Activated naive CD4-positive, alpha-beta T cell treated with anti-CD3 and anti-CD28 coated beads, Interleukin-2, amount 50 U/mL, for 72 hours (primary cell): ENCODE measurements at regions not wholly inside any gene's neighbourhood (a gene's known extent, or its start where the extent isn't known, plus 50 kb on each side); places are given as distances from the start of the nearest gene placed in this dataset.
"Not testable (repeated sequence)": the region's sequence is repeated elsewhere in the genome, so short reads cannot be mapped to it uniquely, and the experiment has no call there.

Source experiments
- ATAC-seq, 2 donors: fragments of 150-1000 bp; cut with Tn5 transposase; 2 replicates each; pipeline ENCODE4 v1.10.0; 2021; ENCODE audit warnings: mild to moderate bottlenecking in 2 of 2, moderate library complexity in 2 of 2
- DNase-seq, 2 donors: peaks; one replicate each; pipeline ENCODE4 v3.0.0; 2021 to 2022; ENCODE audit warnings: low spot score in 2 of 2
- H3K27ac Mint-ChIP-seq, 2 donors: one replicate each; pipeline ENCODE4 v1.8.0; 2022; ENCODE audit warnings: mild to moderate bottlenecking in 2 of 2, mixed read lengths in 2 of 2
- H3K36me3 Mint-ChIP-seq, 2 donors: one replicate each; pipeline ENCODE4 v1.8.0; 2022; ENCODE audit warnings: mixed read lengths in 2 of 2
- H3K9me3 Mint-ChIP-seq, 2 donors: one replicate each; pipeline ENCODE4 v1.8.0; 2022; ENCODE audit warnings: mixed read lengths in 2 of 2

DNA sequence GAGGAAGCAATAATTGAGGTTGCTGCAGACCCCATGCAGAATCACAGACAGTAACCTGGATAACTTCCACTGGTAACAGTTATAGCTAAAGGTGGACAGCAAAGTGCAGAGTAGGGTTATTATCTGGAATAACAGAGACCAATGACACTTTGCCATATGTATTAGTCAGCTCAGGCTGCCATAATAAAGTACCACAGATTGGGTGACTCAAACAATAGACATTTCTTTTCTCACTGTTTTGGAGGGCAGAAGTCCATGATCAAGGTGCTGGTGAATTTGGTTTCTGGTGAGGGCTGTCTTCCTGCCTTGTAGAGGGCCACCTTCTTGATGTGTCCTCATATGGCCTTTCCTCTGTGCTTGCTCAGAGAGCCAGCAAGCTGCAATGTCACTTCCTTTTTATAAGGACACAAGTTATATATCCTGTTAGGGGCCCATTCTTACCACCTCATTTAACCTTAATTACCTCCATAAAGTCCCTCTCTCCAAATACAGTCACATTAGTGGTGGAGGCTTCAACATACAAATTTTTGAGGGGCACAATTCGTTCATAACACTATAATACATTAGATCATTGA lies 191.0 kb upstream of the LRP1B start:
- ATAC-seq (no peak), DNase-seq (no peak)
- no peak overlapping the region for H3K27ac Mint-ChIP-seq
- H3K9me3 Mint-ChIP-seq, result peaks cover 9 to 11% of the 10 kb centered on the region in 2 donors
- H3K36me3 Mint-ChIP-seq, result no peaks in the 10 kb centered on the region

DNA sequence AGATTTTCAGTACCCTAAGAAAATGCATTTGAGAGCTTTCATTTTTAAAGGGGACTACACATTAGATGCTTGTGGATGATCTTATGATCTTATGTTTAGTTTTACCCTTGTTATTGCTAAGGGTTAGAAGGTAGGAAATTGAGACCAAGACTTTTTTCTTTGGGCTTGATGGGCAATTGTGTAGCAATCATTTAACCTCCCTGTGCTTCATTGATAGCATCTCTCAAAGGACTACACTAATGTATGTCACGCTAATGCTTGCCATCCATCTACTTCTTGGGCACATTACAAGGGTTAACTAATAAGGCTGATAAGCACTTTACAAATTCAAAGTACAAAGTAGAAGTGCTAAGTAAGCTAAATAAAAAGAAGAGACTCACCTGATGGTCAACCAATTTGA lies 189.3 kb upstream of the LRP1B start:
- ATAC-seq (no peak), DNase-seq (no peak)
- Mint-ChIP-seq H3K36me3 (no peaks in the 10 kb centered on the region), H3K9me3 (peaks cover 9 to 15% of the 10 kb centered on the region in 2 donors), H3K27ac (no peak overlapping the region)

DNA sequence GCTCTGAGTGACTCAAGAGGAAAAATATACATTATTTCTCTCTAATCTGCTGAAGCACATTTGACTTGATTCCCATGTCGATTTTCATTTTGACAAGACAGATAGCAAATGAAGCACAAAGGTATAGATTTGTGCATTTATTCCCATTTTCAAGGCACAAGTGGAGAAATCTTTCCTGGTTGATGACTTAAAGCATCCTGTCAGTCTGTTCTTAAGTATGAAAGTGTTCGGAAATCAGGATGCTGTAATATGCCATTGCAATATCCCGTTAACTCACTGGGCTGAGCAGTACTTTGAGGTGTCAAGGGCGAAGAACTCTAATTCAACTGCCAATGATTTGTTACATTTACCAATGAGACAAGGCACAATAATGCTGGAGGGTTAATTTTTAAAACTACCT lies 185.2 kb upstream of the LRP1B start:
- Mint-ChIP-seq H3K36me3 (peaks cover under 1 to 5% of the 10 kb centered on the region in 2 donors), H3K27ac (no peak overlapping the region), H3K9me3 (peaks cover 4 to 13% of the 10 kb centered on the region in 2 donors)
- no peak for ATAC-seq
- DNase-seq, result no peak

DNA sequence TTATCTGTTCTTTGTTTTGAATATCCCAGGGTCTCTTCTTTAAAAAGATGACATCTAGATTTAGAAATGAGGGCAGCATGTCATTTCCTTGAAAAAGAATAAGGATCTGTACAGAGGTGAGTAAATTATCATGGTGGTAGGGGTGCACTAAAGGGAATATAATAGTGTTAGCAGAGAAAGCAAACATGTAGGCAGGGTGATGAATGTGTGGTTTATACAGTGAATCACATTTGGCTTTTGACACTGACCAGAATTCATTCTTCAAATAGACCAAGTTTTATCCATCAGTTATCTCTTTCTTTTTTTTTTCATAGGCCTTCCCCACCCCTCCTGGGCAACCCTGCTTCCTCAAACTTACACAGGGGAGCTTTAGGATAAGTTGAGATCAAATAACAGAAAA lies 184.5 kb upstream of the LRP1B start:
- ATAC-seq (no peak), DNase-seq (no peak)
- Mint-ChIP-seq H3K9me3 (peaks cover 10 to 16% of the 10 kb centered on the region in 2 donors), H3K36me3 (peaks cover 5 to 11% of the 10 kb centered on the region in 2 donors), H3K27ac (no peak overlapping the region)

DNA sequence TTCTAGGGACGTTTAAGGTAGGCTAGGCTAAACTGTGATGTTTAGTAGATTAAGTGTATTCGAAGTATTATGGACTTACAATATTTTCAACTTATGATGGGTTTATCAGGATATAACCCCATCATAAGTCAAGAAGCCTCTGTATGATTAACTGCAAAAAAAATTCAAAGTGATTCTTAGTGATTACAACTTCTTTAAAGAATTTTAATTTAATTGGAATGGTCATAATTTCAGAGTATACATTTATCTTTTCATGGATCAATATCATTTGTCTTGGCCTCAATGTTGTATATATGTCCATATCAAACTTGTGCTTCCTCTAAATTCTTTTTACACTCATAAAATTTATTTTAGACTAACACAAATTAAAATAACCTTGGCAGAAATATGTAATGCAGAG lies 183.3 kb upstream of the LRP1B start:
- peaks cover 5 to 11% of the 10 kb centered on the region in 2 donors for H3K36me3 Mint-ChIP-seq
- H3K9me3 Mint-ChIP-seq, result peaks cover 10 to 24% of the 10 kb centered on the region in 2 donors
- H3K27ac Mint-ChIP-seq, result no peak overlapping the region
- DNase-seq, result no peak
- ATAC-seq, result no peak

DNA sequence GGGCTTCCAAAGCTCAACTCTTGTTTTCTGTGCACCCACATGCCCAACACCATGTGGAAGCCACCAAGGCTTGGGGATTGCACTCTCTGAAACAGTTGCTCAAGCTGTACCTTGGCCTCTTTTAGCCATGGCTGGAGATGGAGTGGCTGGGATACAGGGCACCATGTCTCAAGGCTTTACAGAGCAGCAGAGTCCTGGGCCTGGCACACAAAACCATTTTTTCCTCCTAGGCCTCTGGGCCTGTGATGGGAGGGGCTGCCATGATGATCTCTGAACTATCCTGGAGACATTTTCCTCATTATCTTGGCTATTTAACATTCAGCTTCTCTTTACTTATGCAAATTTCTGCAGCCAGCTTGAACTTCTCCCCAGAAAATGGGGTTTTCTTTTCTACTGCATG lies 179.7 kb upstream of the LRP1B start:
- Mint-ChIP-seq H3K9me3 (peaks cover 6 to 25% of the 10 kb centered on the region in 2 donors), H3K27ac (no peak overlapping the region), H3K36me3 (peaks cover 5 to 11% of the 10 kb centered on the region in 2 donors)
- DNase-seq (no peak), ATAC-seq (no peak)

DNA sequence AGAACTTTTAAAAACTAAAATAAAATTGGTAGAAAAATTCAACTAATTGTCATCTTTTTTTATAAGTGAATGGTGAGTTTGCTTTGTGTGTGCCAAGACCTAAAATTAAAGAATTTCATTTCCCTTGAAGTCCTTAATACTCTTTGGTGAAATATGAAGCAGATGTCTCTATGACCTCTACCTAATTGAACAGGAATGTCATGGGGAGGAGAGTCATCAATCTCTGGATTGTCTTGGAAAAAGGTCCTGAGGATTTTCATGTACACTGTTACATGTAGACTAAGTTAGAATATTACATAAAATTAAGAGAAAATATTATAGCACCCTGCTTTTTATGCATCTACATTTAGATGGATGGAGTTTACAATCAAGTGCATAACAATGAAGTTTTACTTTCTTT lies 177.9 kb upstream of the LRP1B start:
- Mint-ChIP-seq H3K9me3 (peaks cover 15 to 31% of the 10 kb centered on the region in 2 donors), H3K27ac (no peak overlapping the region), H3K36me3 (peaks cover 5 to 11% of the 10 kb centered on the region in 2 donors)
- DNase-seq (no peak), ATAC-seq (no peak)

DNA sequence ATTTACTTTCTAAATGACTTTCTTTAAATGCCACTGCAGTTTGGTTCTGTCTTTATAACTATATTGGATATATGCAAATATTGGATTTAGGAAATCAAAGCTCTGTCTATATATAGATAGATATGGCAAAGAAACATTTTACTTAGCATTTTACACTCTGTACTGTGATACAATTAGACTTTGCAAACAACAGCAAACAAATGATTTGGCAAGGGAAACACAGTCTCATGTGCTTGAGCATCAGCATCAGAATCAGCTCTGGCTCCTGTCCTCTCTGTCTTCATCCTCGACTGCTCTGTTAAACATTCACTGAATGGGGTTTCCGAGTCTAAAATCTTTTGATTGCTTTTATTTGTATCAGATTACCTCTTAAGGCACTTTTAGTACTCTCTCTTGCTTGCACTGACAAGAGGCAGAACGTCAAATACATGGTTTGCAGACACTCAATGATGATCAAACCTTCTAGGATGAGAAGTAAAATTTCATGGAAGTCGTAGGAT lies 176.8 kb upstream of the LRP1B start:
- ATAC-seq (no peak), DNase-seq (no peak)
- Mint-ChIP-seq H3K36me3 (peaks cover 5 to 11% of the 10 kb centered on the region in 2 donors), H3K9me3 (peaks cover 15 to 34% of the 10 kb centered on the region in 2 donors), H3K27ac (no peak overlapping the region)

DNA sequence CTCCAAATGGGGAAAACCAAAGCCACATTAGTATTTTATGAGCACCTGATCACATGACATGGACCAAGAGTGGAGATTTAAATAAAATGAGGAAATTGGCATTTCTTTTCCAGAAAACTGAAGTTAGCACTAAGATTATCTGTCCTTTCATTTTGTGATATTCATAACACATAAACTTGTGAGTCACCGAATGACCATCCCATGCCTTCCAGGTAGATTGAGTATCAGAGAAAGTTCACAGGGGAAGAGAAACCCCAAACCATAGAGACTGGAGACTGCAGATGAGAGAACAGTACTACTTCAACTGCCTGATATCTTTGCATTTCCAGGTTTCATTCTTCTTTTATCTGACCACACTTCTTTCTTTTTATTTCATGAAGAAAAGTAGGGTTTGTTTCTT lies 176.3 kb upstream of the LRP1B start:
- ATAC-seq (no peak), DNase-seq (no peak)
- Mint-ChIP-seq H3K9me3 (peaks cover 16 to 34% of the 10 kb centered on the region in 2 donors), H3K27ac (no peak overlapping the region), H3K36me3 (peaks cover 5 to 11% of the 10 kb centered on the region in 2 donors)

DNA sequence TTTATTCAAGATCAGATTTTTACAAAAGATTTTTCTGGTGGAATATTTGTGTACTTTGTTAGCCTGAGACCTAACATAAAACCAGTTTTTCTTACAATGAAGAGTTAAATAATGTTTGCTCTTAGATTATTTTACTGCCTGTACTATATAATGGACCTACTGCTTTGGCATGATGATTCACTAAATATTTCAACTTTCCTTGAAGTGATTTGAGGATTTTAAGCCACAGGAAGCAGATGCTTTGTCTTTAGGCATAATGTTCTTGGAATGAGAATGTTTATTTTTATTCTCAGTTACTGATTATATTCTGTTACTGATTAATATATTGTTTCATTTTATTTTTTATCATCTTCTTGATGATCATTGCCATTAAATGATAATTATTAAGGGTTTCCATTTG lies 175.3 kb upstream of the LRP1B start:
- Mint-ChIP-seq H3K9me3 (peaks cover 21 to 27% of the 10 kb centered on the region in 2 donors), H3K27ac (no peak overlapping the region), H3K36me3 (peaks cover 5 to 7% of the 10 kb centered on the region in 2 donors)
- ATAC-seq (no peak), DNase-seq (no peak)

DNA sequence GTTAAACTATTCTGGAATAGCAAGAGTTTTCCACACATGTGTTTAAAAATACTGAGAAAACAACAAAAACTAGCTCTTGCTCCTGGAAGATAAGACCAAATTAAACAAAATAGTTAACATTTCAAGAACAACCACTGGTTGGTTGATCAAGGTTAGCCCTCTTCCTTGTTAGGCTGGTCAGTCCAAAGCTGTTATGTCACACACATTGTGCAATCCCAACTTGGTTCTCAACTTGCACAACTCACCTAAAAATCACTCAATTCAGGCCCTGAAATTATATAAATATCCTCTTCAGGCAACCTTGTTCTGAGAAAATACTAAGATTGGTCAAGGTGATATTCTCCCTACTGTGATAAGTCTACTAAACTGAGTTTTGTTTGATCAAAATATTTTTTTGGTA lies 169.7 kb upstream of the LRP1B start:
- DNase-seq, result no peak
- no peaks in the 10 kb centered on the region for H3K36me3 Mint-ChIP-seq
- peaks cover 20% of the 10 kb centered on the region in 2 donors for H3K9me3 Mint-ChIP-seq
- no peak overlapping the region for H3K27ac Mint-ChIP-seq
- no peak for ATAC-seq

DNA sequence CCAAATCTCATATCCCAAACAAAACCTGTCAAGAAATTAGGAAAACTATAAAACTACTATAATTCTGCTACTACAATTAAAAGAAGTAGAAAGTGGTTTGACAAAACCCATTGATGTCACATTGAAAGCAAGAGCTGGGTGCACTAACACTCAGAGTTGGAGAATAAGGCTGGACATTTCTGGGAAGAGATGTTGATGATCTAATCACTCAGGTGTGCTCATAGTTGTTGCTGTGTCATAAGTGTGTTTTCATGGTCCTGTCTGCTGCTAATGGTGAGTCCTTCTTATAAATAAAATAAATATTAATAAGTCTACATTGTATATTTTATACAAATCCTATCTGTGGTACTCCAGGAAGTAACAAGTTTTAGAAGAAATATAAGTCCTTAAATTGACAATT lies 168.2 kb upstream of the LRP1B start:
- ATAC-seq (no peak), DNase-seq (no peak)
- H3K27ac Mint-ChIP-seq, result no peak overlapping the region
- peaks cover 15% of the 10 kb centered on the region in 2 donors for H3K9me3 Mint-ChIP-seq
- no peaks in the 10 kb centered on the region for H3K36me3 Mint-ChIP-seq

DNA sequence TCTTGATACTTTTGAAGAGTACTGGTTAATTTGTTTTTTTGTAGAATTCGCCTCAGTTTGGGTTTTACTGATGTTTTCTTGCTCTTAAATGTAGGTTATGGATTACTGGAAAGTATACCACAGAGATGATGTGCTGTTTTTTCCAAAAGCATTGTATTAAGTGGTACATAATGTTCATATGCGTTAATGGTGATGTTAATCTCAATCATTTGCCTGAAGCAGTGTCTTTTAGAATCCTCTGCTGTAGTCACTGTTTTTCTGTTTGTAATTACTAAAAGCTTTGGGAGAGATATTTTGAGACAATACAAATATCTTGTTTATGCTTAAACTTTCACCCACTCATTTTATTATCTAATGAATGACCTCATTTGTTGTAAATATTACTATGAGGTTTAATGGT lies 163.4 kb upstream of the LRP1B start:
- Mint-ChIP-seq H3K36me3 (no peaks in the 10 kb centered on the region), H3K9me3 (peaks cover 10 to 11% of the 10 kb centered on the region in 2 donors), H3K27ac (no peak overlapping the region)
- DNase-seq, result no peak
- no peak for ATAC-seq

DNA sequence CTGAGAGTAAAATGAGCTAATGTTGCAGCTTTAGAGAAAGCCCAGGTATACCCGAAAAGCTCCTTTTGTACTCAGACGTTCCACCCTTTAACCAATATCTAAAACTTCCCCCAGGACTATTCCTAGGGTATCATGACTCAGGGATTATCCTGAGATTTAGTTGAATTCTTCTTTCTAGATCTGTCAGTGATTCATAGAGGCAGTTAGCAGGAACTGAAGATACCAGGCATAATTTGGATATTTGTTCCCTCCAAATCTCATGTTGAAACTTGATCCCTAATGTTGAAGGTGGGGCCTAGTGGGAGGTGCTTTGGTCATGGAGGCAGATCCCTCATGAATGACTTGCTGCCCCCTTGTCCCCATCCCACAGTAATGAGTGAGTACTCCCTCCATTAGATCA lies 161.2 kb upstream of the LRP1B start:
- DNase-seq (no peak), ATAC-seq (no peak)
- H3K9me3 Mint-ChIP-seq, result peaks cover 10 to 11% of the 10 kb centered on the region in 2 donors
- no peaks in the 10 kb centered on the region for H3K36me3 Mint-ChIP-seq
- peak overlapping the region in 1 of 2 donors; percentile 69 for H3K27ac Mint-ChIP-seq

DNA sequence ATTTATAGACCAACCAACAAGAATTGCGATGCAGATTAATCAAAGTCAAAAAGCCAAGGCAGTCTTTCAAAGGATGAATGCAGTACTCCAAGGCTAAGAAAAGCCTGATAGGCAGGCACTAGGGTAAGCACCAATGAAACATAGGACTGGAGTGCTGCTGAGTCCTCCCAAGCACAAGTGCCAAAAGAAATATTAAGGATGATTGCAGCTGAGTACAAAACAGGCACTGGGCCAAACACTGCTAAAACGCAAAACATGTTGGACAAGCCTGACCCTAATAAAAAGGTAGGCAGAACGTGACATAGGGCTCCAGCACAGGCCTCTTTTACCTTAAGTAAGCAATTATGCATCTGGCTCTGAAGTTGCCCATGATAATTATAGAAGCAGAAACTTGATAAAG lies 160.1 kb upstream of the LRP1B start:
- no peak for DNase-seq
- ATAC-seq, result no peak
- Mint-ChIP-seq H3K36me3 (no peaks in the 10 kb centered on the region), H3K9me3 (peaks cover 4 to 11% of the 10 kb centered on the region in 2 donors), H3K27ac (no peak overlapping the region)

DNA sequence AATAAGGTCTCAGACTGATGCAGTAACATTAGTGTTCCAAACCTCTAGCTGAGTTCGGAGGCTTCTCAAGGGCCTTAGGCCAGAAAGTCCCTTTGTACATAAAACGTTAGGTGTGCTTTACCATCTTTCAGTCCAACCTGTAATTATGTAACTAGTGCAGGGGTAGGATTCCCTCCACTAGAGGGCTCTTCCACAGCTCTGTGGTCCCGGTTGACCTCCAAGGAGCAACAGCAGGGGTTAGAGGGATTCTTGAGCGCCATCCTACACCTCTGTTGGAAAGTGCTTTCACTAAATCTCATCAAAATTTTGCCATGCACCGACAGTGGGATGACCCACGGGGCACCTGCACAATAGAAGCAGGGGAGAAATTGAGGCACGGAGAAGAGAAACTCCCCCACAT lies 155.8 kb upstream of the LRP1B start:
- ATAC-seq (no peak), DNase-seq (no peak)
- H3K36me3 Mint-ChIP-seq, result no peaks in the 10 kb centered on the region
- H3K27ac Mint-ChIP-seq, result no peak overlapping the region
- H3K9me3 Mint-ChIP-seq, result peaks cover 0 to 3% of the 10 kb centered on the region in 2 donors

DNA sequence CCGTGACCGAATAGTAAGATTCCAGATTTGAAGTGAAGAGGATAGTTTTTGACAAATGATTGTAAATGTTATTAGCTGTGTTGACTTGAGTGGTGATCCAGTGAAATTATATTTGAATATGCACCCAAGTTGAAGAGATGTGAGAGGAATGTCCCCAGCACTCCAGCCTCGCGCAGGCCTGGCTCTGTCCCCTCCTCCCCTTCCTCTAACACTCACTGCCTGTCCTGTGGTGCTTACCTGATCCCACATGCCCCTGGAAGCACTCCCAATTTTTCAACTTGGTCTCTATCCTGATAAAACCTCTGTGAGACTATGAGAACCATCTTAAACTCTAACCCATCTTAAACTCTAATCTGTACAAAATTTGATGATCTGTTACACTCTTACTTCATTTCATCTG lies 154.7 kb upstream of the LRP1B start:
- ATAC-seq (no peak), DNase-seq (no peak)
- H3K36me3 Mint-ChIP-seq, result no peaks in the 10 kb centered on the region
- peaks cover 0 to 3% of the 10 kb centered on the region in 2 donors for H3K9me3 Mint-ChIP-seq
- H3K27ac Mint-ChIP-seq, result no peak overlapping the region

DNA sequence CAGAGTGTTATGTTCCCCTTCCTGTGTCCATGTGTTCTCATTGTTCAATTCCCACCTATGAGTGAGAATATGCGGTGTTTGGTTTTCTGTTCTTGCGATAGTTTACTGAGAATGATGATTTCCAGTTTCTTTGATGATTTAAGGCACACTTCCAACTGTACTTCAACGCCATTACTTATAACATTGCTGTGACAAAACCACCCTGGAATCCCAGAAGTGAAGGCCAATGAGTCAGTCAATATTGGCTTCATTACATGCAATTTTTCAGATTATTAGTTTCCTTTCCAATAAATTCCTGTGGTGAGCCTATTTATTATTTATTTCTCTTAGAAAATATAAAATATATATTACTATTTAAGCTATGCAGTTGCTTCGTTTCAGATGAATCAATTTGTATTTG lies 153.5 kb upstream of the LRP1B start:
- not testable (repeated sequence) for H3K9me3 Mint-ChIP-seq, H3K36me3 Mint-ChIP-seq, ATAC-seq, H3K27ac Mint-ChIP-seq, DNase-seq
